DMS 273 treated with DMSO at 0.1 percent for 48 hours (cell line): ENCODE measurements at regions not wholly inside any gene's neighbourhood (a gene's known extent, or its start where the extent isn't known, plus 50 kb on each side); places are given as distances from the start of the nearest gene placed in this dataset.

Experiments
- DNase-seq: peaks from one replicate; lab custom pipeline; 2025; lab: John Stamatoyannopoulos, UW

- DNase-seq = no peak
These were observed 60.8 kb upstream of the SPOPL start for GRCh38 chr2:138440759-138441158.

GRCh38 chr2:138441916-138442315, 59.7 kb upstream of the SPOPL start:
- no peak for DNase-seq

DNA sequence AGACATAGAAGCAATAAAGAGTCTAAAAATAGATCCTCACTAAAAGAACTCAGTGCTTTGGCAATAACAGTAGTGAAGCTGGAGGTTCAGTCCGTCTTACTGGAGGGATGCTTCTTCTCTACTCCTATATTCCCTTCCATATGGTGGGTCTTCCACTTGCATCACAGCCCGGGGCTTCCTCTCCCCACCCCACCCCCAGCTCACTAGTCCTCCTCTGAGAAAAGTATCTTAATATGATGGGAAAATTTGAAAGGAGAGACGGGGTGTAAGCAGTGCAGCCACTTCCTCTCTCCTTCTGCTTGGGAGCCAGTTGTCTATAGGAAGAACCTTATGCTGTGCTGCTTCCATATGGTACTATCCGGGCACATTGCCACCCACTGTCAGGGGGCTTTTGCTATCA, 57.2 kb upstream of the SPOPL start:
- DNase-seq = peak; percentile 79

DNA sequence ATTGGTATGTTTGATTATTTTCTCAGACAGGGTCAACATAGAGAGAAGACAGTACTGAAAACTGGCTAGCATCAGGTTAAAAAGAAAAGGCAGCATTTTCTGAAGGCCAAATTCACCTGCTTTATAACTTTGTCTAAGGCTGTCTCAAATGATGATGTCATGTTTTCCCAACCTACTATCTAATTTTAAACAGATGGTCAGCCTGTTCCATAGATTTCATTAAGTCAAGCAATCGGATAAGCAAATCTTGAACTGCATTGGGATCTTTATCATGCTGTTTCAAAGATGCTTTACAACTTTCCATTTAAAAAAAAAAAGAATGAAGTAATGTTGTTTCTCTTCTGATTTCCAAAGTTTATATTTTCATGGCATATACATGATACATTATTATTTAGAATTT, 56.3 kb upstream of the SPOPL start:
- DNase-seq = peak; percentile 48

- no peak for DNase-seq
These were observed 55.5 kb upstream of the SPOPL start for GRCh38 chr2:138446043-138446442.

DNA sequence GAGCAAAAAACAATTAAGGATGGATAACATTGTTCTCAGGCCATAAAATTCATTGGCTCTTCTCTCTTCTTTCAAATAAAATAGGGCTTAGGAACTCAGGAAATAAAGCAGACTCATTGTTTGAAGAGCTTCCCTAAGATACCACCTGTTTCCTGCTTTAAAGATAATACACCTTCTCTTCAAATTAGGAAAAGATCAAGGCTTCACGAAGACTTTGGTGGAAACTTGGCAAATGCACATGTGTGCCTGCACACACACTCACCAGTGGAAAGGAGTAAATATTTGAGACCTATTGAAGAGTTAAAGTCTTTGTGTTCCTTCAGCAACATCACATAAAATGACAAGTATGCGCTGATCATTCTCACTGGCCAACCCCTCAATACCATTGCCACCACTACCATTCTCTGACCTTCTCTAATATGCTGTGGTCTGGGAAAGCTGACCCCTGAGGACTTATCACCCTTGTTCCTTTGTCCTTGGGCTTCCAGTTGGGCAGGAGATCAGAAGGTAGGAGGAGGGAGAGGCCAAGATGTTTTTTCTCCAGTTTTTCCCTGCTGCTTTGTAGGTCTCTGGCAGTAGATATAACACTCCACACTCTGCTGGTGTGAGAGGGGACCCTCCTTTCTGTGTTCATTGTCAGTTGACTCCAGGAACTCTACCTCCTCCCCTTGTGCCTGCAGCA, 53.5 kb upstream of the SPOPL start:
- DNase-seq = no peak
